ENCODE measurements at regions not wholly inside any gene's neighbourhood (a gene's known extent, or its start where the extent isn't known, plus 50 kb on each side); places are given as distances from the start of the nearest gene placed in this dataset.

DNA sequence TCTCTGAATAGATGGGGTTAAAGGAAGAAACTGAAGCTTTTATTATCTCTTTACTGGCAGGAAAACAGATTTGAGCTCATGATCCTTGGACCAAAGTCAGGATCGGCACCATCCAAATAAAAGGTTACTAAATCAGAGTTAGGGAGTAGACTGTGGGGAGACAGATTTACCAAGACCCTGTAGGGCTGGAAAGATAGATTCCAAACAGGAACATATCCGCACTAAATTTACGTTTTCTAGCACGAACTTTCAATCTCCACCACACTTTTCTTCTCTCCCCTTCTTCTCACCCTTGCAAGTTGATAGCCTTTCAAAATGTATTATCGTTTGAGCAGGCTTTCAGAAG lies 120.0 kb upstream of the HMHB1 start:
- H3K27ac Mint-ChIP-seq: no peak overlapping the region
- no peaks in the 10 kb centered on the region for H3K4me1 Mint-ChIP-seq
- DNase-seq (ENCODE audit: low spot score): no peak
- ChIA-PET POLR2A (no interaction called here), CTCF (no interaction called here)
- TF ChIP-seq NR3C1 (CRISPR knock-in tag; conservative IDR thresholded peaks at IDR 0.05; ENCODE audit: low read depth): no peak
- no peak for TF ChIP-seq NFE2L1 (CRISPR knock-in tag; IDR thresholded peaks at IDR 0.05)
- no peak for TF ChIP-seq CREB1 (CRISPR knock-in tag; IDR thresholded peaks at IDR 0.05)
- no peak for TF ChIP-seq ZNF416 (CRISPR knock-in tag; IDR thresholded peaks at IDR 0.05)
- TF ChIP-seq, protein P1, sequence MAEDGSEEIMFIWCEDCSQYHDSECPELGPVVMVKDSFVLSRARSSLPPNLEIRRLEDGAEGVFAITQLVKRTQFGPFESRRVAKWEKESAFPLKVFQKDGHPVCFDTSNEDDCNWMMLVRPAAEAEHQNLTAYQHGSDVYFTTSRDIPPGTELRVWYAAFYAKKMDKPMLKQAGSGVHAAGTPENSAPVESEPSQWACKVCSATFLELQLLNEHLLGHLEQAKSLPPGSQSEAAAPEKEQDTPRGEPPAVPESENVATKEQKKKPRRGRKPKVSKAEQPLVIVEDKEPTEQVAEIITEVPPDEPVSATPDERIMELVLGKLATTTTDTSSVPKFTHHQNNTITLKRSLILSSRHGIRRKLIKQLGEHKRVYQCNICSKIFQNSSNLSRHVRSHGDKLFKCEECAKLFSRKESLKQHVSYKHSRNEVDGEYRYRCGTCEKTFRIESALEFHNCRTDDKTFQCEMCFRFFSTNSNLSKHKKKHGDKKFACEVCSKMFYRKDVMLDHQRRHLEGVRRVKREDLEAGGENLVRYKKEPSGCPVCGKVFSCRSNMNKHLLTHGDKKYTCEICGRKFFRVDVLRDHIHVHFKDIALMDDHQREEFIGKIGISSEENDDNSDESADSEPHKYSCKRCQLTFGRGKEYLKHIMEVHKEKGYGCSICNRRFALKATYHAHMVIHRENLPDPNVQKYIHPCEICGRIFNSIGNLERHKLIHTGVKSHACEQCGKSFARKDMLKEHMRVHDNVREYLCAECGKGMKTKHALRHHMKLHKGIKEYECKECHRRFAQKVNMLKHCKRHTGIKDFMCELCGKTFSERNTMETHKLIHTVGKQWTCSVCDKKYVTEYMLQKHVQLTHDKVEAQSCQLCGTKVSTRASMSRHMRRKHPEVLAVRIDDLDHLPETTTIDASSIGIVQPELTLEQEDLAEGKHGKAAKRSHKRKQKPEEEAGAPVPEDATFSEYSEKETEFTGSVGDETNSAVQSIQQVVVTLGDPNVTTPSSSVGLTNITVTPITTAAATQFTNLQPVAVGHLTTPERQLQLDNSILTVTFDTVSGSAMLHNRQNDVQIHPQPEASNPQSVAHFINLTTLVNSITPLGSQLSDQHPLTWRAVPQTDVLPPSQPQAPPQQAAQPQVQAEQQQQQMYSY (CRISPR knock-in tag; IDR thresholded peaks at IDR 0.05): no peak
- no peak for TF ChIP-seq GABPB1 (CRISPR knock-in tag; IDR thresholded peaks at IDR 0.05)
- TF ChIP-seq CREM (CRISPR knock-in tag; IDR thresholded peaks at IDR 0.05): no peak
- no peak for TF ChIP-seq ZBTB21 (CRISPR knock-in tag; IDR thresholded peaks at IDR 0.05; ENCODE audit: borderline replicate concordance)
- TF ChIP-seq, protein P2, sequence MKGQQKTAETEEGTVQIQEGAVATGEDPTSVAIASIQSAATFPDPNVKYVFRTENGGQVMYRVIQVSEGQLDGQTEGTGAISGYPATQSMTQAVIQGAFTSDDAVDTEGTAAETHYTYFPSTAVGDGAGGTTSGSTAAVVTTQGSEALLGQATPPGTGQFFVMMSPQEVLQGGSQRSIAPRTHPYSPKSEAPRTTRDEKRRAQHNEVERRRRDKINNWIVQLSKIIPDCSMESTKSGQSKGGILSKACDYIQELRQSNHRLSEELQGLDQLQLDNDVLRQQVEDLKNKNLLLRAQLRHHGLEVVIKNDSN (CRISPR knock-in tag; IDR thresholded peaks at IDR 0.05): no peak
- TF ChIP-seq FOXP1 (CRISPR knock-in tag; IDR thresholded peaks at IDR 0.05; ENCODE audit: borderline replicate concordance): no peak
- TF ChIP-seq ZNF671 (CRISPR knock-in tag; IDR thresholded peaks at IDR 0.05): no peak
- no peak for TF ChIP-seq GTF2I (CRISPR knock-in tag; conservative IDR thresholded peaks at IDR 0.05)
- TF ChIP-seq, protein P3, sequence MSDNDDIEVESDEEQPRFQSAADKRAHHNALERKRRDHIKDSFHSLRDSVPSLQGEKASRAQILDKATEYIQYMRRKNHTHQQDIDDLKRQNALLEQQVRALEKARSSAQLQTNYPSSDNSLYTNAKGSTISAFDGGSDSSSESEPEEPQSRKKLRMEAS (CRISPR knock-in tag; IDR thresholded peaks at IDR 0.05): no peak
- TF ChIP-seq, protein P4, sequence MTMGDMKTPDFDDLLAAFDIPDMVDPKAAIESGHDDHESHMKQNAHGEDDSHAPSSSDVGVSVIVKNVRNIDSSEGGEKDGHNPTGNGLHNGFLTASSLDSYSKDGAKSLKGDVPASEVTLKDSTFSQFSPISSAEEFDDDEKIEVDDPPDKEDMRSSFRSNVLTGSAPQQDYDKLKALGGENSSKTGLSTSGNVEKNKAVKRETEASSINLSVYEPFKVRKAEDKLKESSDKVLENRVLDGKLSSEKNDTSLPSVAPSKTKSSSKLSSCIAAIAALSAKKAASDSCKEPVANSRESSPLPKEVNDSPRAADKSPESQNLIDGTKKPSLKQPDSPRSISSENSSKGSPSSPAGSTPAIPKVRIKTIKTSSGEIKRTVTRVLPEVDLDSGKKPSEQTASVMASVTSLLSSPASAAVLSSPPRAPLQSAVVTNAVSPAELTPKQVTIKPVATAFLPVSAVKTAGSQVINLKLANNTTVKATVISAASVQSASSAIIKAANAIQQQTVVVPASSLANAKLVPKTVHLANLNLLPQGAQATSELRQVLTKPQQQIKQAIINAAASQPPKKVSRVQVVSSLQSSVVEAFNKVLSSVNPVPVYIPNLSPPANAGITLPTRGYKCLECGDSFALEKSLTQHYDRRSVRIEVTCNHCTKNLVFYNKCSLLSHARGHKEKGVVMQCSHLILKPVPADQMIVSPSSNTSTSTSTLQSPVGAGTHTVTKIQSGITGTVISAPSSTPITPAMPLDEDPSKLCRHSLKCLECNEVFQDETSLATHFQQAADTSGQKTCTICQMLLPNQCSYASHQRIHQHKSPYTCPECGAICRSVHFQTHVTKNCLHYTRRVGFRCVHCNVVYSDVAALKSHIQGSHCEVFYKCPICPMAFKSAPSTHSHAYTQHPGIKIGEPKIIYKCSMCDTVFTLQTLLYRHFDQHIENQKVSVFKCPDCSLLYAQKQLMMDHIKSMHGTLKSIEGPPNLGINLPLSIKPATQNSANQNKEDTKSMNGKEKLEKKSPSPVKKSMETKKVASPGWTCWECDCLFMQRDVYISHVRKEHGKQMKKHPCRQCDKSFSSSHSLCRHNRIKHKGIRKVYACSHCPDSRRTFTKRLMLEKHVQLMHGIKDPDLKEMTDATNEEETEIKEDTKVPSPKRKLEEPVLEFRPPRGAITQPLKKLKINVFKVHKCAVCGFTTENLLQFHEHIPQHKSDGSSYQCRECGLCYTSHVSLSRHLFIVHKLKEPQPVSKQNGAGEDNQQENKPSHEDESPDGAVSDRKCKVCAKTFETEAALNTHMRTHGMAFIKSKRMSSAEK (CRISPR knock-in tag; IDR thresholded peaks at IDR 0.05; ENCODE audit: borderline replicate concordance): no peak
- TF ChIP-seq CBFB (CRISPR knock-in tag; IDR thresholded peaks at IDR 0.05; ENCODE audit: low read depth): no peak
- no peaks in the 10 kb centered on the region for H3K36me3 Mint-ChIP-seq
- ATAC-seq: no peak
- H3K9me3 Mint-ChIP-seq: peaks cover 6% of the 10 kb centered on the region
- no peak overlapping the region for H3K4me3 Mint-ChIP-seq
- no peaks in the 10 kb centered on the region for H3K27me3 Mint-ChIP-seq (ENCODE audit: low read depth)

DNA sequence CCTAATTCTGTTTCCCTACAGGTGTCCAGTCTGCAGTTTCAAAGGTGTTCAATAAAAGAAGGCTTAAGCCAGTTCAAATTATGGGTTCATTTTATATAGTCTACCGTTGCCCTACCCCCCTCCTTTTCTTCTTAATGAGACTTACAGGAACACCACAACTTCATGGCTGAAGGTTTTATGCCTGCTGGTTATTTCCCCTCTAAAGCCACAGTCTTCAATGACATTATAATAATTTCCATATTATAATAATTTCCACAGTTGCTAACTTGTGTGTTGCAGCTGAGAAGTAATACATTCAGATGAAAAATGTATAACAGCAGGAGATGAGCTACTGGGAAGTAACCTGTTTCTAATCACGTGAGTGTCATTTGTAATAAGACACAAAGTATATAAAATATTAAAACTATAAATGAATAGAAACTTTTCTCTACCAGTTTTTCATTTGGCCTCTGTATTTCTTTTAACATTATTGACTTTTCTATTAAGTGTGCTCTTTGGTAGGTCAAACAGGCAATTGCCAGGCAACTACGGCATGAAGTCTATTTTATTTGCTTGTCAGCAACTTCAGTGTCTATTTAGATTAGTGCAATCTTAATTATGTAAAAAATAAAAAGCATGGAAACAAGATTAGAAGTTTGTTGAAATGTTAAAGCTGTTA lies 120.5 kb upstream of the HMHB1 start:
- ChIA-PET CTCF (no interaction called here), POLR2A (no interaction called here)
- no peak for ATAC-seq
- DNase-seq (ENCODE audit: low spot score): no peak
- no peaks in the 10 kb centered on the region for H3K36me3 Mint-ChIP-seq
- H3K27me3 Mint-ChIP-seq (ENCODE audit: low read depth): no peaks in the 10 kb centered on the region
- H3K9me3 Mint-ChIP-seq: peaks cover 3% of the 10 kb centered on the region
- no peak overlapping the region for H3K4me3 Mint-ChIP-seq
- no peaks in the 10 kb centered on the region for H3K4me1 Mint-ChIP-seq
- no peak overlapping the region for H3K27ac Mint-ChIP-seq
- TF ChIP-seq, protein P5, sequence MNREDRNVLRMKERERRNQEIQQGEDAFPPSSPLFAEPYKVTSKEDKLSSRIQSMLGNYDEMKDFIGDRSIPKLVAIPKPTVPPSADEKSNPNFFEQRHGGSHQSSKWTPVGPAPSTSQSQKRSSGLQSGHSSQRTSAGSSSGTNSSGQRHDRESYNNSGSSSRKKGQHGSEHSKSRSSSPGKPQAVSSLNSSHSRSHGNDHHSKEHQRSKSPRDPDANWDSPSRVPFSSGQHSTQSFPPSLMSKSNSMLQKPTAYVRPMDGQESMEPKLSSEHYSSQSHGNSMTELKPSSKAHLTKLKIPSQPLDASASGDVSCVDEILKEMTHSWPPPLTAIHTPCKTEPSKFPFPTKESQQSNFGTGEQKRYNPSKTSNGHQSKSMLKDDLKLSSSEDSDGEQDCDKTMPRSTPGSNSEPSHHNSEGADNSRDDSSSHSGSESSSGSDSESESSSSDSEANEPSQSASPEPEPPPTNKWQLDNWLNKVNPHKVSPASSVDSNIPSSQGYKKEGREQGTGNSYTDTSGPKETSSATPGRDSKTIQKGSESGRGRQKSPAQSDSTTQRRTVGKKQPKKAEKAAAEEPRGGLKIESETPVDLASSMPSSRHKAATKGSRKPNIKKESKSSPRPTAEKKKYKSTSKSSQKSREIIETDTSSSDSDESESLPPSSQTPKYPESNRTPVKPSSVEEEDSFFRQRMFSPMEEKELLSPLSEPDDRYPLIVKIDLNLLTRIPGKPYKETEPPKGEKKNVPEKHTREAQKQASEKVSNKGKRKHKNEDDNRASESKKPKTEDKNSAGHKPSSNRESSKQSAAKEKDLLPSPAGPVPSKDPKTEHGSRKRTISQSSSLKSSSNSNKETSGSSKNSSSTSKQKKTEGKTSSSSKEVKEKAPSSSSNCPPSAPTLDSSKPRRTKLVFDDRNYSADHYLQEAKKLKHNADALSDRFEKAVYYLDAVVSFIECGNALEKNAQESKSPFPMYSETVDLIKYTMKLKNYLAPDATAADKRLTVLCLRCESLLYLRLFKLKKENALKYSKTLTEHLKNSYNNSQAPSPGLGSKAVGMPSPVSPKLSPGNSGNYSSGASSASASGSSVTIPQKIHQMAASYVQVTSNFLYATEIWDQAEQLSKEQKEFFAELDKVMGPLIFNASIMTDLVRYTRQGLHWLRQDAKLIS (CRISPR knock-in tag; IDR thresholded peaks at IDR 0.05; ENCODE audit: borderline replicate concordance): no peak
- TF ChIP-seq, protein P6, sequence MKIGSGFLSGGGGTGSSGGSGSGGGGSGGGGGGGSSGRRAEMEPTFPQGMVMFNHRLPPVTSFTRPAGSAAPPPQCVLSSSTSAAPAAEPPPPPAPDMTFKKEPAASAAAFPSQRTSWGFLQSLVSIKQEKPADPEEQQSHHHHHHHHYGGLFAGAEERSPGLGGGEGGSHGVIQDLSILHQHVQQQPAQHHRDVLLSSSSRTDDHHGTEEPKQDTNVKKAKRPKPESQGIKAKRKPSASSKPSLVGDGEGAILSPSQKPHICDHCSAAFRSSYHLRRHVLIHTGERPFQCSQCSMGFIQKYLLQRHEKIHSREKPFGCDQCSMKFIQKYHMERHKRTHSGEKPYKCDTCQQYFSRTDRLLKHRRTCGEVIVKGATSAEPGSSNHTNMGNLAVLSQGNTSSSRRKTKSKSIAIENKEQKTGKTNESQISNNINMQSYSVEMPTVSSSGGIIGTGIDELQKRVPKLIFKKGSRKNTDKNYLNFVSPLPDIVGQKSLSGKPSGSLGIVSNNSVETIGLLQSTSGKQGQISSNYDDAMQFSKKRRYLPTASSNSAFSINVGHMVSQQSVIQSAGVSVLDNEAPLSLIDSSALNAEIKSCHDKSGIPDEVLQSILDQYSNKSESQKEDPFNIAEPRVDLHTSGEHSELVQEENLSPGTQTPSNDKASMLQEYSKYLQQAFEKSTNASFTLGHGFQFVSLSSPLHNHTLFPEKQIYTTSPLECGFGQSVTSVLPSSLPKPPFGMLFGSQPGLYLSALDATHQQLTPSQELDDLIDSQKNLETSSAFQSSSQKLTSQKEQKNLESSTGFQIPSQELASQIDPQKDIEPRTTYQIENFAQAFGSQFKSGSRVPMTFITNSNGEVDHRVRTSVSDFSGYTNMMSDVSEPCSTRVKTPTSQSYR (CRISPR knock-in tag; IDR thresholded peaks at IDR 0.05): no peak
- no peak for TF ChIP-seq NFATC4 (CRISPR knock-in tag; IDR thresholded peaks at IDR 0.05)
- no peak for TF ChIP-seq NR3C1 (CRISPR knock-in tag; conservative IDR thresholded peaks at IDR 0.05; ENCODE audit: low read depth)
- TF ChIP-seq ZNF396 (CRISPR knock-in tag; IDR thresholded peaks at IDR 0.05; ENCODE audit: borderline replicate concordance): no peak
- no peak for TF ChIP-seq ZNF416 (CRISPR knock-in tag; IDR thresholded peaks at IDR 0.05)
